Suprapubic skin (tissue), 4 donors: ENCODE measurements at regions not wholly inside any gene's neighbourhood (a gene's known extent, or its start where the extent isn't known, plus 50 kb on each side); places are given as distances from the start of the nearest gene placed in this dataset.

Experiments used
- DNase-seq, 2 donors: peaks; one replicate each; pipeline ENCODE4 v3.0.0-alpha.2; 2019; ENCODE audit warnings: low spot score in 2 of 2
- H3K27ac ChIP-seq: fragments of 200-600 bp; sonication (generic); one replicate; pipeline ENCODE4 v1.5.1; 2019
- H3K27me3 ChIP-seq: fragments of 200-600 bp; sonication (generic); one replicate; pipeline ENCODE4 v1.5.1; 2019
- H3K36me3 ChIP-seq: fragments of 200-600 bp; sonication (generic); one replicate; pipeline ENCODE4 v1.5.1; 2019
- H3K4me1 ChIP-seq: fragments of 200-600 bp; sonication (generic); one replicate; pipeline ENCODE4 v1.5.1; 2019
- H3K4me3 ChIP-seq: fragments of 200-600 bp; sonication (generic); one replicate; pipeline ENCODE4 v1.5.1; 2019; ENCODE audit warnings: mild to moderate bottlenecking
- H3K9me3 ChIP-seq: fragments of 200-600 bp; sonication (generic); one replicate; pipeline ENCODE4 v1.5.1; 2019
- CTCF ChIP-seq, 2 donors: fragments of 200-600 bp in 1 of 2; fragments of 450-650 bp in 1 of 2; sonication (generic) in 1 of 2; IDR thresholded peaks; one replicate each; pipeline ENCODE4 v1.5.1; 2016 to 2019; ENCODE audit warnings: antibody characterized with exemption in 2 of 2, mild to moderate bottlenecking in 1 of 2, moderate library complexity in 1 of 2
- EP300 ChIP-seq: sonication (generic); formaldehyde crosslinking; IDR thresholded peaks from one replicate; pipeline ENCODE4 v1.6.1; 2017; ENCODE audit warnings: antibody characterized with exemption
- POLR2A ChIP-seq, 2 donors: fragments of 450-650 bp; IDR thresholded peaks; one replicate each; pipeline ENCODE4 v1.6.1; 2017; ENCODE audit warnings: antibody characterized with exemption in 2 of 2, mild to moderate bottlenecking in 2 of 2, moderate library complexity in 2 of 2
- POLR2AphosphoS5 ChIP-seq, 3 donors: sonication (generic); formaldehyde crosslinking; IDR thresholded peaks; one replicate each; pipeline ENCODE4 v1.6.1; 2017; ENCODE audit warnings: antibody characterized with exemption in 3 of 3
- WGBS: methylation state at CpG from one replicate; pipeline ENCODE4 v1.1.5; 2018; 5-methylcytosine and 5-hydroxymethylcytosine counted together

DNA sequence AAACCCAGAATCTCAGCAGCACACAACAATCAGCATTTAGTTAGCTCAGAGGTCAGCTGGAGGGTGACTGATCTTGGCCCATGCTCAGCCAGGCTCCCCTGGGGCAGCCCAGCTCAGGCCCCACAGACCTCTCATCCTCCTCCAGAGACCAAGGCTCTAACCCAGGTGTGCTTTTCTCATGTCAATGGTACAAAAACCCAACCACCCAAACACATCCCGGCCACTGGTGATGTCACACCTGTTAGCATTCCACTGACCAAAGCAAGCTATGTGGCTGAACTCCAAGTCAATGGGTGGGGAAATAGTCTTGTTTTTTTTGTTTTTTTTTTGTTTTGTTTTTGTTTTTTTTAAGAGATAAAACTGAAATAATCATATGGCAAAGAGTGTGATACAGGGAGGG, 77.5 kb downstream of the CYTL1 start:
- TF ChIP-seq POLR2A (IDR thresholded peaks at IDR 0.05), result no peak
- TF ChIP-seq CTCF (IDR thresholded peaks at IDR 0.05), result no peak
- TF ChIP-seq POLR2AphosphoS5 (IDR thresholded peaks at IDR 0.05), result no peak
- no peak for TF ChIP-seq EP300
- H3K36me3 ChIP-seq, result no peaks in the 10 kb centered on the region
- H3K27me3 ChIP-seq, result peaks cover 4% of the 10 kb centered on the region
- no peak for DNase-seq
- H3K4me3 ChIP-seq, result no peak overlapping the region
- H3K27ac ChIP-seq, result no peak overlapping the region
- peaks cover 6% of the 10 kb centered on the region for H3K4me1 ChIP-seq
- H3K9me3 ChIP-seq, result no peaks in the 10 kb centered on the region
- WGBS, result 95% methylated on average over 1 of the region's 1 CpG

- TF ChIP-seq POLR2AphosphoS5 (IDR thresholded peaks at IDR 0.05), result no peak
- Histone ChIP-seq H3K4me1 (peaks cover 6% of the 10 kb centered on the region), H3K27me3 (peaks cover 4% of the 10 kb centered on the region), H3K36me3 (no peaks in the 10 kb centered on the region), H3K9me3 (no peaks in the 10 kb centered on the region), H3K4me3 (no peak overlapping the region), H3K27ac (no peak overlapping the region)
- no peak for DNase-seq
- WGBS, result 61% methylated on average over 3 of the region's 3 CpGs
Measured at GRCh38 chr4:4942658-4943057, 76.6 kb downstream of the CYTL1 start.

- Histone ChIP-seq H3K4me1 (peaks cover 10% of the 10 kb centered on the region), H3K27ac (no peak overlapping the region), H3K27me3 (peaks cover 4% of the 10 kb centered on the region), H3K4me3 (no peak overlapping the region), H3K36me3 (no peaks in the 10 kb centered on the region), H3K9me3 (no peaks in the 10 kb centered on the region)
- TF ChIP-seq EP300 (no peak), CTCF (IDR thresholded peaks at IDR 0.05) (no peak)
- DNase-seq, result no peak
- 75% methylated on average over 3 of the region's 3 CpGs for WGBS
Measured at GRCh38 chr4:4945021-4945420, 74.2 kb downstream of the CYTL1 start.

GRCh38 chr4:4945829-4946228, 73.4 kb downstream of the CYTL1 start:
- peaks cover 18% of the 10 kb centered on the region for H3K4me1 ChIP-seq
- H3K27me3 ChIP-seq, result peaks cover 4% of the 10 kb centered on the region
- H3K36me3 ChIP-seq, result no peaks in the 10 kb centered on the region
- no peak overlapping the region for H3K27ac ChIP-seq
- WGBS, result 0% methylated on average over 1 of the region's 1 CpG
- TF ChIP-seq POLR2A (IDR thresholded peaks at IDR 0.05), result no peak
- TF ChIP-seq CTCF (IDR thresholded peaks at IDR 0.05), result no peak
- TF ChIP-seq POLR2AphosphoS5 (IDR thresholded peaks at IDR 0.05), result no peak
- H3K4me3 ChIP-seq, result no peak overlapping the region
- H3K9me3 ChIP-seq, result no peaks in the 10 kb centered on the region
- DNase-seq, result no peak

- no peak for DNase-seq
- no peaks in the 10 kb centered on the region for H3K36me3 ChIP-seq
- no peaks in the 10 kb centered on the region for H3K9me3 ChIP-seq
- no peak overlapping the region for H3K27ac ChIP-seq
- H3K4me3 ChIP-seq, result no peak overlapping the region
- peaks cover 4% of the 10 kb centered on the region for H3K27me3 ChIP-seq
- H3K4me1 ChIP-seq, result peaks cover 24% of the 10 kb centered on the region
- WGBS, result 91% methylated on average over 6 of the region's 6 CpGs
- no peak for TF ChIP-seq CTCF (IDR thresholded peaks at IDR 0.05)
- no peak for TF ChIP-seq POLR2A (IDR thresholded peaks at IDR 0.05)
- no peak for TF ChIP-seq EP300
- no peak for TF ChIP-seq POLR2AphosphoS5 (IDR thresholded peaks at IDR 0.05)
Measured at GRCh38 chr4:4946416-4946815, 72.8 kb downstream of the CYTL1 start.

GRCh38 chr4:4947721-4948120, 71.5 kb downstream of the CYTL1 start:
- H3K4me1 ChIP-seq, result peaks cover 25% of the 10 kb centered on the region
- H3K27me3 ChIP-seq, result peaks cover 4% of the 10 kb centered on the region
- no peaks in the 10 kb centered on the region for H3K36me3 ChIP-seq
- H3K27ac ChIP-seq, result no peak overlapping the region
- TF ChIP-seq CTCF (IDR thresholded peaks at IDR 0.05) (no peak), POLR2AphosphoS5 (IDR thresholded peaks at IDR 0.05) (no peak), EP300 (no peak), POLR2A (IDR thresholded peaks at IDR 0.05) (no peak)
- 79% methylated on average over 5 of the region's 5 CpGs for WGBS
- no peaks in the 10 kb centered on the region for H3K9me3 ChIP-seq
- H3K4me3 ChIP-seq, result no peak overlapping the region
- DNase-seq, result no peak
